ENCODE measurements at regions not wholly inside any gene's neighbourhood (a gene's known extent, or its start where the extent isn't known, plus 50 kb on each side); places are given as distances from the start of the nearest gene placed in this dataset.
A peak's percentile ranks its signal among the peaks of the same experiment; 100 is the strongest.

DNA sequence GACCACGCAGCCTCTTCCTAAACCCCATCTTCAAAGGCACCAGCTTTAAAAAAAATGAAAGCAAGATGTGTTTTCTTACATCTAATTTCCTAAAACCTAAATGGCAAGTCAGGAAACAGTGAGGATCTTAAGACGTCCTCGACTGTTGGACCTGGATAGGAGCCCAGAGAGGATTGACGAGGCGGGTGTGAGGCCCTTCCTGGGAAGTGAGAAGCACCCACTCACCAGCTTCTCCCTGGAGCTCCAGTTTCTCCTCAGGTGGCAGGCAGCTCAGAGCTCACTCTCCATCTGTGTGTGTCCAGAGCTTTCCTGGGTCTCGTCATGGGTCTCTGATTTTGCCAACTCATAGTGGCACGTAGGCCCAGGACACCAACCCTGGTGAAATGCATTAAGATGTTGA, 614.0 kb upstream of the AUTS2 start:
- H3K27me3 ChIP-seq (ENCODE audit: control insufficient read depth, insufficient read depth, low read length), result no peaks in the 10 kb centered on the region
- H3K36me3 ChIP-seq (replicated peaks; ENCODE audit: control insufficient read depth, insufficient read depth, low read length), result no peaks in the 10 kb centered on the region
- no peak for DNase-seq
- no peak overlapping the region for H3K4me3 ChIP-seq (ENCODE audit: insufficient read depth, low read depth, low read length)

DNA sequence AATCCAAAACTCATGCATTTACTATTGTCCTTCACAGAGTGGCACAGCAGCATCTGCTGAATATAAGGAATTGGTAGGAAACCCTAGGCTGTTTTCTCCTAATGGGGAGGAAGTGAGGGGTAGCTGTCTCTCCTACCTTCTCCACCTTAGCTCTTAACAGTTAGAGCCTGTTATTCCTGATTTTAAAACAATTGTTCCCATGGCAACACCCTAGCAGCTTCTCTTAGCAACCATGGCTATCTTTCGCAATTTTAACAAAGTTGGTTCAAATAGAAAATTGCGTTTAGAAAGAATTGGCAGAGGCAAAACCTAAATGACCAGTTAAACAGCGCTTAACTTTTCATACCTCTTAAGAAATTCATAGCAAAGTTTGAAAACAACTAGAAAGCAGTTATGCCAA, 603.4 kb upstream of the AUTS2 start:
- DNase-seq, result no peak
- no peaks in the 10 kb centered on the region for H3K27me3 ChIP-seq (ENCODE audit: control insufficient read depth, insufficient read depth, low read length)
- H3K4me3 ChIP-seq (ENCODE audit: insufficient read depth, low read depth, low read length), result no peak overlapping the region
- H3K36me3 ChIP-seq (replicated peaks; ENCODE audit: control insufficient read depth, insufficient read depth, low read length), result no peaks in the 10 kb centered on the region

DNA sequence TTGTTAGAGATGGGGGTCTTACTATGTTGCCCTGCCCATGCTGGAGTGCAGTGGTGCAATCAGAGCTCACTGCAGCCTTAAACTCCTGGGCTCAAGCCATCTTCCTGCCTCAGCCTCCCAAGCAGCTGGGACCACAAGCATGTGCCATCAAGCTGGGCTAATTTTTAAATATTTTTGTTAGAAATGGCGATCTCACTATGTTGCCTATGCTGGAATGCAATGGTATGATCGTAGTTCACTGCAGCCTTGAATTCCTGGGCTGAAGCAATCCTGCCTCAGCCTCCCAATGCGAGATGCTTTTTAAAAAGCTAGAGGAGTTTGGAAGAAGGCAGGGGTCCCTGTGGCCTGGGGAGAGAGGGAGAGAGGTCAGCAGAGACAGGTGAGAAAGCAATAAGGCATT, 600.1 kb upstream of the AUTS2 start:
- no peak for DNase-seq
- Histone ChIP-seq H3K27me3 (ENCODE audit: control insufficient read depth, insufficient read depth, low read length) (no peaks in the 10 kb centered on the region), H3K4me3 (ENCODE audit: insufficient read depth, low read depth, low read length) (no peak overlapping the region), H3K36me3 (replicated peaks; ENCODE audit: control insufficient read depth, insufficient read depth, low read length) (no peaks in the 10 kb centered on the region; the same call in 1 of the 2 replicates)

DNA sequence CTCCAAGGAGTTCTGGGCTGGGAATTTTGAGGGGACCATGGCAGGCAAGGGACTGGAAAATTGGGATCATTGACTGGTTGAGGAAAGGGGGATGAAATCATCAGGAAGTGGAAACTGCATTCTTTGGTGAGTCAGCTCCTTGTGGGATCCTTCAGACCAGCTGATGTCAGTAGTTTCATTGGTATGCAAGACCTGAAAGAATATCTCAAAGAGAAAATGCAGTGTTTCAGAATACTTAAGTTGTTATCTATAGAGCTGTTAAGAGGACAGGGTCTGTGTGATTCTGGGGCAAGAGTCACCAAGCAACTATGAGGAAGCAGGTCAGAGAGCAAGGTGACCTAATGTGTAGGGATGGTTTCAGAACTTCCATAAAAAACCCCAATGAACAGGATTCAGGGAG, 595.9 kb upstream of the AUTS2 start:
- no peak for DNase-seq
- no peak overlapping the region for H3K4me3 ChIP-seq (ENCODE audit: insufficient read depth, low read depth, low read length)
- no peaks in the 10 kb centered on the region; the same call in 1 of the 2 replicates for H3K36me3 ChIP-seq (replicated peaks; ENCODE audit: control insufficient read depth, insufficient read depth, low read length)
- H3K27me3 ChIP-seq (ENCODE audit: control insufficient read depth, insufficient read depth, low read length), result no peaks in the 10 kb centered on the region

DNA sequence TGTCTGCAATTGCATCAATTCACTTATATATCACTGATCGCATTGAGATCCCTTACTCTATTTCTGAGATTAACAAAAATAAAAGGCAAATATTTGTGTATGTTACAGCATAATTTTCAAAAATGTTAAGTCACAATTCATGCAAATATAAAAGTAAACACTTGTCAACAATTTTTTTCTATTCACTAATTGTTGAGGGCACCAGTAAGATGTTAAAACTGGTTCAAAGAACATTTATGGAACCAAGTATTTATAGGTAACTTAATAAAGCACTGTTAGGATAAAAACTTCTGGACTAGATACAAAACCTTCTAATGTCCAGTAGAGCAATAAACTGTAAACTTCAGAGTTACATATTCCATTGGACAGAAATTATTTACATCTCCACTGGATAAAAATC, 586.1 kb upstream of the AUTS2 start:
- DNase-seq, result no peak
- Histone ChIP-seq H3K36me3 (replicated peaks; ENCODE audit: control insufficient read depth, insufficient read depth, low read length) (no peaks in the 10 kb centered on the region), H3K27me3 (ENCODE audit: control insufficient read depth, insufficient read depth, low read length) (no peaks in the 10 kb centered on the region), H3K4me3 (ENCODE audit: insufficient read depth, low read depth, low read length) (no peak overlapping the region)

DNA sequence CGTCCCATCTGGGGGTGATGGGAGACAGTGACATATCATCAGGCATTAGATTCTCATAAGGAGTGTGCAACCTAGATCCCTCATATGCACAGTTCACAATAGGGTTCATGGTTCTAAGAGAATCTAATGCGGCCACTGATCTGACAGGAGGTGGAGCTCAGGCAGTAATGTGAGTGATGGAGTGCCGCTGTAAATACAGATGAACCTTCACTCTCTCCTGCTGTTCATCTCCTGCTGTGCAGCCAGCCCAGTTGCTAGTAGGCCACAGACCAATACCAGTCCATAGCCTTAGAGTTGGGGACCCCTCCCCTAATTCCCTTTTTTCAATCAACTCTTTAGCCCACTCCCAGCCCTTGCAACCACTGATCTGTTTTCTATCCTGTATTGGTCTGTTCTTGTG, 581.1 kb upstream of the AUTS2 start:
- Histone ChIP-seq H3K36me3 (replicated peaks; ENCODE audit: control insufficient read depth, insufficient read depth, low read length) (no peaks in the 10 kb centered on the region), H3K4me3 (ENCODE audit: insufficient read depth, low read depth, low read length) (no peak overlapping the region), H3K27me3 (ENCODE audit: control insufficient read depth, insufficient read depth, low read length) (no peaks in the 10 kb centered on the region)
- no peak for DNase-seq

DNA sequence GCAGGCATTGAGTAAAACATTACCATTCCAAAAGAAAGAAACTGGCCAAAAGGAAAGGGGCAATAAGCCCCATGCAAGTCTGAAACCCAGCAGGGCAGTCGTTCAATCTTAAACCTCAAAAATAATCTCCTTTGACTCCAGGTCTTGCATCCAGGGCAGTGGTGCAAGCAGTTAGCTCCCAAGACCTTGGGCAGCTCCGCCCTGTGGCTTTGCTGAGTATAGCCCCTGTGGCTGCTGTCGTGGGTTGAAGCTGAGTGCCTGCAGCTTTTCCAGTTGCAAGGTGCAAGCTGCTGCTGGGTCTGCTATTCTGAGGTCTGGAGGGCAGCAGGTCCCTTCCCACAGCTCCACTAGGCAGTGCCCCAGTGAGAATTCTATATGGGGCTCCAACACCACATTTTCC, 580.1 kb upstream of the AUTS2 start:
- no peaks in the 10 kb centered on the region for H3K27me3 ChIP-seq (ENCODE audit: control insufficient read depth, insufficient read depth, low read length)
- DNase-seq, result peak; percentile 13
- H3K36me3 ChIP-seq (replicated peaks; ENCODE audit: control insufficient read depth, insufficient read depth, low read length), result no peaks in the 10 kb centered on the region
- no peak overlapping the region for H3K4me3 ChIP-seq (ENCODE audit: insufficient read depth, low read depth, low read length)

DNA sequence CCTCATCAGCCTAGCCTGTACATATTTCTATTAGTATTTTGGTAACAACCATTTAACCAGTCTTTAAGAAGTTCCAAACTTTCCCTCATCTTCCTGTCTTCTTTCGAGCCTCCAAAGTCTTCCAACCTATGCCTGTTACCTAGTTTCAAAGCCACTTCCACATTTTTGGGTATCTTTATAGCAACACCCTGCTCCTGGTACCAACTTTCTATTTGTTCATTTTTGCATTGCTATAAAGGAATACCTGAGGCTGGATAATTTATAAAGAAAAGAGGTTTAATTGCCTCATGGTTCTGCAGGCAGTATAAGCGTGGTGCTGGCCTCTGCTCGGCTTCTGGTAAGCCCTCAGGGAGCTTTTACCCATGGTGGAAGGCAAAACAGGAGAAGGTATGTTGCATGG, 578.8 kb upstream of the AUTS2 start:
- DNase-seq, result no peak
- Histone ChIP-seq H3K27me3 (ENCODE audit: control insufficient read depth, insufficient read depth, low read length) (no peaks in the 10 kb centered on the region), H3K4me3 (ENCODE audit: insufficient read depth, low read depth, low read length) (no peak overlapping the region), H3K36me3 (replicated peaks; ENCODE audit: control insufficient read depth, insufficient read depth, low read length) (no peaks in the 10 kb centered on the region)

DNA sequence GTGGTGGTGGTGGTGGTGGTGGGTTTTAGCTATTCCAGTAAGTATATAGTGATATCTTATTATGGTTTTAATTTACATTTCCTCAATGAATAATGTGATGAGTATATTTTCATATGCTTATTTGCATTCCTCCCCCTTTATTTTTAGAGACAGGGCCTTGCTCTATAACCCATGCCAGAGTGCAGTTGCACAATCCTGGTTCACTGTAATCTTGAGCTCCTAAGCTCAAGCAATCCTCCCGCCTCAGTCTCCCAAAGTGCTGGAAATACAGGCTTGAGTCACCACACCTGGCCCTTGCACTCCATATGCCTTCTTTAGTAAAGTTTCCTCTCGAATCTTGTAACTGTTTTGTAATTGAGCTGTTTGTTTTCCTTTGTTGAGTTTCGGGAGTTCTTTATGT, 577.7 kb upstream of the AUTS2 start:
- Histone ChIP-seq H3K27me3 (ENCODE audit: control insufficient read depth, insufficient read depth, low read length) (no peaks in the 10 kb centered on the region), H3K4me3 (ENCODE audit: insufficient read depth, low read depth, low read length) (no peak overlapping the region), H3K36me3 (replicated peaks; ENCODE audit: control insufficient read depth, insufficient read depth, low read length) (no peaks in the 10 kb centered on the region)
- DNase-seq, result no peak

DNA sequence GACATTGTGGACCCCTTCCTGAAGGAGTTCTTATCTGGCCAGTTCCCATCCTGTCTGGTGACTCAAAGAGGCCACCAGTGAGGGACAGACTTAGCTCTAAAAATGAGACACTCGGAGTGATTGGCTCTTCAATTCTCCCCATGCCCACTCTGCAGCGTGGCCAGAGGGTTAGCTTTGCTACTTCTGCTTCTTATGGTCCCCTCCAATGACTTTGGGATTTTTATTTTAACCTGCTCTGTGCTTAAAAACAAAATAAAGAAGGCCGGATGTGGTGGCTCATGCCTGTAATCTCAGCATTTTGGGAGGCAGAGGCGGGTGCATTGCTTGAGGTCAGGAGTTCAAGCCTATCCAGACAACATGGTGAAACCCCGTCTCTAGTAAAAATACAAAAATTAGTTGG, 573.0 kb upstream of the AUTS2 start:
- H3K4me3 ChIP-seq (ENCODE audit: insufficient read depth, low read depth, low read length), result no peak overlapping the region
- DNase-seq, result no peak
- H3K36me3 ChIP-seq (replicated peaks; ENCODE audit: control insufficient read depth, insufficient read depth, low read length), result no peaks in the 10 kb centered on the region

DNA sequence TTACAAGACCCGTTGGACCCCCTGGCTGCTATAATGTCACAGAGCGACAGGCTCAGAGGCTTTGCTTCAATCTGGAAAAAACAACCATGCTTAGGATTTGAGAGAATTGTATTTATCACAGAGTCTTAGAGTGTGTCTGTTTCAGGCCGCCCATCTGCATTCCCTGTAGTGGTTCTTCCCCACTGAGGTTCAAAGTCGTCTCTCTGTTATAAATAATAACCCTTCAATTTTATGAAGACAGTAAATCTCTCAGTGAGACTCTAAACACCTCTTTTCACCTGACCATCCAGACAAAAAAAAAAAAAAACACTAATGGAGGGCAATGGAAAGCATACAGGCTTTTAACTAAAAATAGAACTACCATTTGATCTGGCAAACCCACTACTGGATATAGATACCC, 565.4 kb upstream of the AUTS2 start:
- Histone ChIP-seq H3K36me3 (replicated peaks; ENCODE audit: control insufficient read depth, insufficient read depth, low read length) (no peaks in the 10 kb centered on the region), H3K27me3 (ENCODE audit: control insufficient read depth, insufficient read depth, low read length) (no peaks in the 10 kb centered on the region), H3K4me3 (ENCODE audit: insufficient read depth, low read depth, low read length) (no peak overlapping the region)
- DNase-seq, result no peak

More for the DNA sequence above, 573.0 kb upstream of the AUTS2 start:
- no peaks in the 10 kb centered on the region for H3K27me3 ChIP-seq (ENCODE audit: control insufficient read depth, insufficient read depth, low read length)

DNA sequence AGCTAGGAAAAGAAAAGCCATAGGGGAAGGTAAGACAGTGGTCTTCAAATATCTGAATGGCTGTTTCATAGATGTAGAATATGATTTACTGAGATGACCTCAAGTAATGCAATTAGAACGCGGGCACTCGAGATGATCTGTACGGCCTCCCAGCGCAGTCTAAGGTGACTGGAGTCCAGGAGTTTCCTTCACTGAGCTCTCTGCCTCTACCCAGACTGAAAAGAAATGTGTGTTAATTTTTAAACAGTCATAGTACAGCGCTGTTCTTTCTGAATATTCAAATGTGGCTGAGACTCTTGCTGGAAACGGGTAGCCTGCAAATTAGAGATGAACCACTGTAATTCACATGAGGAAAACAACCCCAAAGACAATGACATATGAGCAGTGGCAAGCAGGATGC, 562.4 kb upstream of the AUTS2 start:
- Histone ChIP-seq H3K27me3 (ENCODE audit: control insufficient read depth, insufficient read depth, low read length) (no peaks in the 10 kb centered on the region), H3K4me3 (ENCODE audit: insufficient read depth, low read depth, low read length) (no peak overlapping the region), H3K36me3 (replicated peaks; ENCODE audit: control insufficient read depth, insufficient read depth, low read length) (no peaks in the 10 kb centered on the region)
- no peak for DNase-seq

DNA sequence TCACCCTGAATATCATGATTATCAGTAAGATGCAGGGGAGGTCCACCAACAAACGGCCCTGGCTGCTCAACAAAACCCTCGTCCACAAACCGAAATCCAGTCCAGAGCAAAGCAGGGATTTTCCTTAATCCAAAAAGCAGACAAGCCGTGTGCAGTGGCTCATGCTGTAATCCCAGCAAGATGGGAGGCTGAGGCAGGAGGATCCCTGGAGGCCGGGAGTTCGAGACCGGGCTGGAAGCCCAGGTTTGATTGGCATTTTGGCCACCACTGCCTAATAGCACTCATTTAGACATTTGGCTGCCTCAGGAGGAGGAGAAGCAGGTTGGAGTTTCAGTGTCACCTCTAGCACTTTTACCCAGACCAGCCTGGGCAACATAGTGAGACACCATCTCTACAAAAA, 562.0 kb upstream of the AUTS2 start:
- DNase-seq, result no peak
- H3K4me3 ChIP-seq (ENCODE audit: insufficient read depth, low read depth, low read length), result no peak overlapping the region
- H3K27me3 ChIP-seq (ENCODE audit: control insufficient read depth, insufficient read depth, low read length), result no peaks in the 10 kb centered on the region
- no peaks in the 10 kb centered on the region for H3K36me3 ChIP-seq (replicated peaks; ENCODE audit: control insufficient read depth, insufficient read depth, low read length)

DNA sequence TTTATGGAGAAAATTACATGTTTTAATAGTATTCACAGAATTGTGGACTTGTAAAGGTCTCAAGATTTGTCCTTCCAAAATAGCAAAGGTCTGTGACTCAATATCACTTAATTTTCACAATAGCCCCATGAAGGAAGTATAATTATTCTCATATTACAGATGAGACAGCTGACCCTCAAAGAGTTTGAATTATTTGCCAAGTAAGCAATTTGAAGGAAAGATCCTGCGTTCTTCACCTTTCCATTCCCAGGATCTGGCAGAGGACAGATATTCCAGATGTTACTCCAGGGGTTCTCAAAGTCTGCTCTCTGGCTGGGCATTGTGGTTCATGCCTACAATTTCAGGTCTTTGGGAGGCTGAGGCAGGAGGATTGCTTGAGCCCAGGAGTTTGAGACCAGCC, 559.4 kb upstream of the AUTS2 start:
- no peak for DNase-seq
- H3K36me3 ChIP-seq (replicated peaks; ENCODE audit: control insufficient read depth, insufficient read depth, low read length), result no peaks in the 10 kb centered on the region
- H3K4me3 ChIP-seq (ENCODE audit: insufficient read depth, low read depth, low read length), result no peak overlapping the region
- H3K27me3 ChIP-seq (ENCODE audit: control insufficient read depth, insufficient read depth, low read length), result no peaks in the 10 kb centered on the region

DNA sequence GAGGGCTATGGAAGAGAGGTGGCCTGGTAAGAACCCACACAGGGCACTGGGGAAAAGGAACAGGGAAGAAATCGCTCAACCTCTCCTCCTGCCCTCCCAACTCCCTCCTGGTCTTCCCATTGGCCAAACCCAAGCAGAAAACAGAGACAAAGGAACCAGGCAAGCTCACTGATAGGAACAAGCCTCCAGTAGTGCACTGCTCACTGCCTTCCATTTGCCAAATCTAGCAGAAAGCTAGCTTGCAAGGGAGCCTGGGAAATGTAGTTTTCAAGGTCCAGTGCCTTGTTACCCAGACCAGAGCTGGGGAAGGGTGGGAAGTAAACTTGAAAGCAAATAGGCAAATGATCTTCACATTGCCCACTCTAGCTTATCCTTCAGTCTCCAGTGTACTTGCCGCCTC, 556.1 kb upstream of the AUTS2 start:
- Histone ChIP-seq H3K36me3 (replicated peaks; ENCODE audit: control insufficient read depth, insufficient read depth, low read length) (no peaks in the 10 kb centered on the region), H3K27me3 (ENCODE audit: control insufficient read depth, insufficient read depth, low read length) (no peaks in the 10 kb centered on the region), H3K4me3 (ENCODE audit: insufficient read depth, low read depth, low read length) (no peak overlapping the region)
- peak; percentile 20 for DNase-seq

DNA sequence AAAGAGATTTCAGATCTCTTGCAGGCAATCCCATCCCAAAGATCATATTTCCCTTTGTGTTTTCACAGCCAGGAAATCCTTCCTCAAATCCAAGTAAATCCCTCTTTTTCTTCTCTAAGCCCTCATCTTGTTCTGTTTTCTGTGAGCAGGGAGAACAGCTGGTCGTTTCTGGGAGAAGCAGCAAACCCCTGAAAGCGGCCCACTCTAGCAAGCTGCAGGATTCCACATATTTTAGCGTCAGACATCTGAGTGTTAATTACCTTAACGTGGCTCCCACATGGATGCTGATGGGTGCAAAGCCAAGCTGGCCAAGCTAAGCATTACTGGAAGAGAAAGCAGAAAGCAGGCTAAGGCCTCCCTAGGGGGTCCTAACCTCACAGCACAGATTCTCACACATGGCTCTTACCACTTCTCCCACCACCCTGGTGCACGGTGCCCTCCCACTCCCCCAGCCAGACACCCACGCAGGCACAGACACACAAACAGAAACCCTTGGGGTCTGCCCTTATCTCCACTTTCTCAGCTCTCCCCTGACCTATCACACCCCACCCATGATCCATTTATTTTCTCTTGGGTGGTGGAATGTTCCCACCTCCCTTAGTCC, 551.0 kb upstream of the AUTS2 start:
- no peaks in the 10 kb centered on the region for H3K27me3 ChIP-seq (ENCODE audit: control insufficient read depth, insufficient read depth, low read length)
- no peaks in the 10 kb centered on the region for H3K36me3 ChIP-seq (replicated peaks; ENCODE audit: control insufficient read depth, insufficient read depth, low read length)
- no peak for DNase-seq
- H3K4me3 ChIP-seq (ENCODE audit: insufficient read depth, low read depth, low read length), result no peak overlapping the region
